GM12872 (cell line): ENCODE measurements at regions not wholly inside any gene's neighbourhood (a gene's known extent, or its start where the extent isn't known, plus 50 kb on each side); places are given as distances from the start of the nearest gene placed in this dataset.

Experiments
- CTCF ChIP-seq: IDR thresholded peaks from 3 replicates; pipeline ENCODE4 v1.5.1; 2011; ENCODE audit warnings: low read depth, mild to moderate bottlenecking, low read length, moderate library complexity; ENCODE audit not compliant: insufficient read depth

- TF ChIP-seq CTCF = no peak
Measured at GRCh38 chr1:114216431-114217173, 62.9 kb upstream of the SYT6 start.

GRCh38 chr1:114215436-114215835, 61.8 kb upstream of the SYT6 start:
- no peak for TF ChIP-seq CTCF

- no peak for TF ChIP-seq CTCF
Measured at GRCh38 chr1:114214016-114214415, 60.3 kb upstream of the SYT6 start.

GRCh38 chr1:114209971-114210370, 56.3 kb upstream of the SYT6 start:
- TF ChIP-seq CTCF = no peak

GRCh38 chr1:114208714-114209113, 55.0 kb upstream of the SYT6 start:
- TF ChIP-seq CTCF = no peak

- no peak for TF ChIP-seq CTCF
Measured at GRCh38 chr1:114208106-114208505, 54.4 kb upstream of the SYT6 start.

- no peak for TF ChIP-seq CTCF
Measured at GRCh38 chr1:114207635-114208034, 54.0 kb upstream of the SYT6 start.

- no peak for TF ChIP-seq CTCF
Measured at GRCh38 chr1:114206392-114206791, 52.7 kb upstream of the SYT6 start.
